Activated CD8-positive, alpha-beta memory T cell treated with anti-CD3 and anti-CD28 coated beads for 24 hours (primary cell): ENCODE measurements at regions not wholly inside any gene's neighbourhood (a gene's known extent, or its start where the extent isn't known, plus 50 kb on each side); places are given as distances from the start of the nearest gene placed in this dataset.
"Not testable (repeated sequence)": the region's sequence is repeated elsewhere in the genome, so short reads cannot be mapped to it uniquely, and the experiment has no call there.

Source experiments
- DNase-seq: peaks from one replicate; pipeline ENCODE4 v3.0.0-alpha.2; 2020

DNA sequence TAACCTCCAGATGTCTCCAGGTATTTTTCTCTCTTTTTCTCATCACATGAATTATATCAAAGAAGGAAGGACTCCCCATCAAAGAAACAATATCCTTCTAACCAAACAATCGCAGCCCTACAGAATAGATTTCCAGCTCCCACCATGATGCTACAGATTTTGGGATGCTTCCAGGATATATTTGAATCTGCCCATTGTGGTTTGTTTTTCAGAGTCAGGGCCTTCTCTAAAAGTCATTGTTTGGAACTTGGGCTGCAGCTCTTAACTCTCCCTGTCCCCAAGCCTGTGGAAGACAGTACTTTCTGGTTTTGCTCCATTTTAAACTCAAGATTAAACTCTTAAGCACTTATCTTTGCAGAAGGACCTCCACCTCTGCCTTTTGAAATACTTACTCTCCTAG lies 223.2 kb downstream of the PMAIP1 start:
- no peak for DNase-seq

DNA sequence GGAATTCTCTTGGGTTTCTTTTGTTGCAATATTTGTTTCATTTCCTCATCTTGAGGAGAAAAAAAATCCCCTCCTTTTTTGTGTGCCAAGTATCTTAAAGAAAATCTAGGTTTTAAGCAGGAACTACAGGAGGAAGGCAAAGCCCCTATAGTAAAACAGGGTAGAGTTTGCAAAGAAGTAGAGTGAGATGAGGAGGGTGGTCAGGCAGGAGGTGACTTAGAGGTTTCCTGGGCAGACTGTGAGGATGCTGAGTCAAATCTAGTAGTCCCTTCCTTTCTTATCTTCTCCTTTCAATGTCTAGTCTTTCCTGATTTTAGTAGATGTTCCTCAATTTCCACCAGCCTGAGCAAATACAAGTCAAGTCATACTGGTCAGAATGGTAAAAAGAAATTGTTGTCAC lies 222.5 kb downstream of the PMAIP1 start:
- DNase-seq: no peak

- DNase-seq: no peak
These were observed 220.5 kb downstream of the PMAIP1 start for GRCh38 chr18:60120231-60120750.

GRCh38 chr18:60117321-60117720 lies 217.5 kb downstream of the PMAIP1 start:
- DNase-seq: no peak

- no peak for DNase-seq
These were observed 213.6 kb downstream of the PMAIP1 start for GRCh38 chr18:60113396-60113795.

DNA sequence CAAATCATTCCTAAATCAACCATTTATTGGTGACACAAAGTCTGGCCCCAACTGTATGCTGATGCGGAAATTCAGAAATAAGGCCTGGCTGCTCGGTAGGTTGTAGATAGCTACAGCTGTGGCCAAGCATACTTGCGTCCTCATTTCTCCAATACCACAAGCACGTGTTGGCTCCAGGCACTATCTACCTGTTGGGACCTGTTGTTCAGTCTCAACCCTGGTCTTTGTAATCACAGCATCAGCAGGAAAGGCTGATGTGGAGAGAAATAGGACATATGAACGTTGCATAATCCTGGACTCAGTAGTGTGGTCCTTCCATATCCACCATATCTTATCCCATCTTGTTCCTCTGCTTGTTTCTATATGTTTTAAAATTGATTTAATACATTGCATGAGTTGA lies 212.6 kb downstream of the PMAIP1 start:
- DNase-seq: no peak

DNA sequence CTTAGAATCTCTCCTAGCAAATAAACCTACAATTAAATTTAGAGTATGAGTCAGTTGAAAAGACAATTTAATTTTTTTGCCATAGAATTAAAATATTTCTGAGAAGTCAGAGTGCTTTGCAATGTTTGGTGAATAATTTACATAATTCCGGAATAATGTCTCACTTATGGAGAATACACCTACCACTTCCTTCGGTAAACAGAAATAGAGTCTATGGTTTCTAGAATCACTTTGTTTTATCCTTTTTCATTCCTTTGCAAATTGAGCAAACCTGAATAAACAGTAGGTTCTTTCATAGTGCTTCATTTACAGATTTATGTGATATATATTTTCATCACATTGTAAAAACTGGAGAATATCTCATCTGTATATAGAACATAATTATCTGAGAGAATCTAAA lies 211.7 kb downstream of the PMAIP1 start:
- no peak for DNase-seq

GRCh38 chr18:60110836-60111235 lies 211.0 kb downstream of the PMAIP1 start:
- no peak for DNase-seq

- DNase-seq: no peak
These were observed 201.0 kb downstream of the PMAIP1 start for GRCh38 chr18:60100778-60101177.

GRCh38 chr18:60099709-60100108 lies 199.9 kb downstream of the PMAIP1 start:
- DNase-seq: no peak

DNA sequence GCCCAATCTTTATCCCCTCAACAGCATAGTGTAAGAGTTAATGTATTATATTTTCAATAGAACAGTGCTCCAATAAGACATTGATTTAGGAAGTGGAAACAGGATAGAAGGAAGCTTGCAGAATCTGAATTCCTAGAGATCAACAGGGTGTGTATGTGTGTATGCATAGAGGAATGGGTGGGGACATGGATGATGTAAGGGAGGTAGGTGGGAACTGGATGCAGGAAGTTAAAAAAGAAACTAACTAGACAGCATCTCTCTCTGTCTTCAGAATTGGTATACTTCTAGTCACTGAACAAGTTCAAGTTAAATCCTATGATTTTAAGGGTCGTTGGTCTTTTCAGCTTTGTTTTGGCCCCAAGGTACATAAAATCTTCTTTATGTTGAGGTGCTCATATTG lies 196.6 kb downstream of the PMAIP1 start:
- DNase-seq: no peak

DNA sequence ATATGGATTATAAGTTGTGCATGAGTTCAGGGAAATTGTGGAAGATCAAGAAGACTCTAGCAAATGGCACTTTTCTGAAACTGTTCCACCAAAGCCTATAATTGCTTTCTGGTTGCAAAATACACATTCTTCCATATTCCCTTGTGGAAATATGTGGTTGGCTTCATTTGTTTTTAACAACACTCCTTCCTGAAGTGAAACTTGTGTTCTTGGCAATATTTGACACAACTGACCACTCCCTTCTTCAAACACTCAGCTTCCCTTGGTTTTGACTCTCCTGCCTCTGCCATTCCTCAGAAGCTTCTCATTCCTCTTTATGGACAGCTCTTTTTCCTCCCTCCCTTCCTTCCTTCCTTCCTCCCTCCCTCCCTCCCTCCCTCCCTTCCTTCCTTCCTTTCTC lies 192.3 kb downstream of the PMAIP1 start:
- DNase-seq: no peak

- DNase-seq: no peak
These were observed 190.4 kb downstream of the PMAIP1 start for GRCh38 chr18:60090170-60090569.

GRCh38 chr18:60082790-60083189 lies 183.0 kb downstream of the PMAIP1 start:
- DNase-seq: no peak

GRCh38 chr18:60082282-60082681 lies 182.5 kb downstream of the PMAIP1 start:
- DNase-seq: no peak

DNA sequence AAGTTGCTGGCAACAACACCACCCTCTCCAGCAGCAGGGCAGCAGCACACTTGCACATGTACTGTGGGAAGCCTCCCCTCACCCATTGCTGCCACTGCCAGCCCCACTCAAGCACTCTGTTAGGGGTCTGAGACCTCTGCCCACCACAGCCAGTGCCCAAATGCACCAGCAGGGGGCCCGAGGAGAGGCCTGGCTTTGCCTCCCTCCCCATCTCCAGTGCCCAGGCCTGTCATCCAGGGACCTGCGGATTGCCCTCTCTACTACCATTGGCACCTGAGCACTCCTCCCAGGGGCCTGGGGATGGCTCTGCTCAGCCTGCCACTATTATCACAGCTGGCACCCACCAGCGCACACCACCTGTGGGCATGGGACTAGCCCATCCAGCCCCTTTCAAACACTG lies 175.7 kb downstream of the PMAIP1 start:
- DNase-seq: no peak

- no peak for DNase-seq
These were observed 170.8 kb downstream of the PMAIP1 start for GRCh38 chr18:60070631-60071030.

DNA sequence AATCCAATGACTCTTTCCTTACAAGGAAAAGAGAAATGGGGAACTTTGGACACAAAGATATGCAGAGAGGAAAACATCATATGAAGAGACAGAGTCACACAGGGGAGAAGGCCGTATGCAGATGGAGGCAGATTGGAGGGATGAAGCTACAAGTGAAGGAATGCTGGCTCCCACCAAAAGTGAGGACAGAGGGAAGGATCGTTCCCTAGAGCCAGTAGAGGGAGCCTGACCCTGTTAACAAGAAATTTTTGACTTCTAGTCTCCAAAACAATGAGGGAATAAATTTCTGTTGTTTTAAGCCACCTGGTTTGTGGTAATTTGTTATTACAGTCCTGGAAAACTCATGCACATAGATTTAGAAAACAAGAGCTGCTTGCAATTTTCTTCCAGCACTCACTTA lies 169.3 kb downstream of the PMAIP1 start:
- no peak for DNase-seq

GRCh38 chr18:60067426-60068210 lies 167.8 kb downstream of the PMAIP1 start:
- DNase-seq: no peak

DNA sequence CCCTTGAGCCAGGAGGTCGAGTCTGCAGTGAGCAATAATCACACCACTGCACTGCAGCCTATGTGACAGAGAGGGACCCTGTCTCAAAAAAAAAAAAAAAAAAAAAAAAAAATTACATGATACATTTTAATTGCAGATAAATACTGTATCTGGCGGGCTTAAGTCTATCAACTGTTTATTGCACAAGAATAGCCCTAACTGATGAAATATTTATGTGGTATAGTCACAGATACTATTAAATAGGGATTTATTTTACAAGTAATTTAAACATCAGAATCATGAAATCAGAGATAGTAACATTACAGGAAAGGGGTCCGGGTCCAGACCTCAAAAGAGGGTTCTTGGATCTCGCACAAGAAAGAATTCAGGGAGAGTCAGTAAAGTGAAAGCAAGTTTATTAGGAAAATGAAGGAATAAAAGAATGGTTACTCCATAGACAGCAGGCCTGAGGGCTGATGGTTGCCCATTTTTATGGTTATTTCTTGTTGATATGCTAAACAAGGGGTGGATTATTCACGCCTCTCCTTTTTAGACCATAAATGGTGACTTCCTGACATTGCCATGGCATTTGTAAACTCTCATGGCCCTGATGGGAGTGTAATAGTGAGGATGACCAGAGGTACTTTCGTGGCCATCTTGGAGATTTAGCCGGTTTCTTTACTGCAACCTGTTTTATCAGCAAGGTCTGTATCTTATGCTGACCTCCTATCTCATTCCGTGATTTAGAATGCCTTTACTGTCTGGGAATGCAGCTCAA lies 166.6 kb downstream of the PMAIP1 start:
- DNase-seq: no peak

- DNase-seq: no peak
These were observed 164.5 kb downstream of the PMAIP1 start for GRCh38 chr18:60064271-60064670.

- not testable (repeated sequence) for DNase-seq
These were observed 163.0 kb downstream of the PMAIP1 start for GRCh38 chr18:60062831-60063230.

DNA sequence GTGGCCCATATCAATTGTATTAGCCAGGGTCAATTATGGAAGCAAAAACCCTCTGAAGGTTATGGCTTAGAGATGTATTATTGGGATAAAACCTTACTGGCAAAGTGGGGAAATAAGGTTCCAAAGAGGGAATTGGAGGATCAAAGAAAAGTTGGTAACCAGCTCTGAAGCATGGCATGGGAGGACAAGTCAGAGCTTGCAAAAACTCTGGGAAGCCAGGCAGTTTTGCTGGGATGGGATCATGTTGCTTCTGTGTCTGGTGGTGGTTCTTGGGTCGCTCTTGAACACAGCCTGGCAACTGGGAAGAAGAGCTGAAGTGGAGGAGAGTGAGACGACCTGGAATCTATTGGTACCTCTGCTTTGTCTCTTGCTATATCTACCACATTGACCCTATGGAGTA lies 162.6 kb downstream of the PMAIP1 start:
- no peak for DNase-seq

DNA sequence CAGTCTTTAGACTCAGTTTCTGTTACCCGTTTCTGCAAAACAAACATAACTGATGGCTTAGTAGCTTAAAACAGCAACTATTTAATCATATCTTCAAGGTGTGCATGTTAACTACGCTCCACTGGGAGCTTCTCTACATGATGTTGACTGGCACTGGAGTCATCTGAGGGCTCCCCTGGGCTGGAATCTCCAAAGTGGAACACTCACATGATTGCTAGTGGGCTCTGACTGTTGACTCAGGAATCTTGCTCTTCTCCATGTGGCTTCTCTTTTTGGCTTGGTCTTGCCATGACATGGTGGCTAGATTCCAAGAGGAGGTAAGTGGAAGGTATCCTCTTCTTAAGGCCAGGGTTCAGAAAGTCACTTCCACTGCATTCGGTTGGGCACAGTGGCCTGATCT lies 160.8 kb downstream of the PMAIP1 start:
- no peak for DNase-seq
